ENCODE measurements at regions not wholly inside any gene's neighbourhood (a gene's known extent, or its start where the extent isn't known, plus 50 kb on each side); places are given as distances from the start of the nearest gene placed in this dataset.

DNA sequence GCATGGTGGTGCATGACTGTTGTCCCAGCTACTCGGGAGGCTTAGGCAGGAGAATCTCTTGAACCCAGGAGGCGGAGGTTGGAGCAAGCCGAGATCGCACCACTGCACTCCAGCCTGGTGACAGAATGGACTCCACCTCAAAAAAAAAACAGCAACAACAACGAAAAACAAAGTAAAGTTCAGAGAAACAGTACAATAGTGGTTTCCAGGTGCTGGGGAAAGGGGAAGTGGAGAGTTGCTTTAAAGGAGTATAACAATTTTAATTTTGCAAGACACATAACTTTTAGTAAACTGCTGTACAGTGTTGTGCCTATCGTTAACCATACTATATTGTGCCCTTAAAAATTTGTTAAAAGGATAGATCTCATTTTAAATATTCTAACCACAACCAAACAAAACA lies 662.7 kb upstream of the POT1 start:
- Histone ChIP-seq H3K9me3 (ENCODE audit: insufficient read depth, low read depth, low read length) (no peaks in the 10 kb centered on the region), H3K9ac (ENCODE audit: low read length) (no peak overlapping the region), H3K27ac (ENCODE audit: low read depth, low read length) (no peak overlapping the region), H3K4me3 (ENCODE audit: insufficient read depth, low read depth, low read length) (no peak overlapping the region), H2AFZ (ENCODE audit: low read depth, low read length) (no peak overlapping the region), H3K4me1 (ENCODE audit: insufficient read depth, low read length) (no peaks in the 10 kb centered on the region), H3K79me2 (ENCODE audit: insufficient read depth, low read length) (no peaks in the 10 kb centered on the region), H4K20me1 (ENCODE audit: insufficient read depth, low read length) (no peaks in the 10 kb centered on the region), H3K36me3 (ENCODE audit: insufficient read depth, low read length) (no peaks in the 10 kb centered on the region), H3K4me2 (ENCODE audit: low read length) (no peak overlapping the region), H3K27me3 (ENCODE audit: insufficient read depth, low read length) (no peaks in the 10 kb centered on the region)
- Mint-ChIP-seq H3K36me3 (ENCODE audit: low read depth, unreplicated experiment) (no peaks in the 10 kb centered on the region), H3K4me1 (ENCODE audit: low read depth, unreplicated experiment) (no peaks in the 10 kb centered on the region), H3K27me3 (ENCODE audit: low read depth, unreplicated experiment) (no peaks in the 10 kb centered on the region), H3K27ac (ENCODE audit: unreplicated experiment) (no peak overlapping the region), H3K4me3 (ENCODE audit: unreplicated experiment) (no peak overlapping the region), H3K9me3 (ENCODE audit: unreplicated experiment) (no peaks in the 10 kb centered on the region)
- DNase-seq (ENCODE audit: low read depth) (no peak), FAIRE-seq (no peak)
- no peak for TF ChIP-seq EZH2 (IDR thresholded peaks at IDR 0.05; ENCODE audit: insufficient read depth, low read length)
- TF ChIP-seq, protein P1, sequence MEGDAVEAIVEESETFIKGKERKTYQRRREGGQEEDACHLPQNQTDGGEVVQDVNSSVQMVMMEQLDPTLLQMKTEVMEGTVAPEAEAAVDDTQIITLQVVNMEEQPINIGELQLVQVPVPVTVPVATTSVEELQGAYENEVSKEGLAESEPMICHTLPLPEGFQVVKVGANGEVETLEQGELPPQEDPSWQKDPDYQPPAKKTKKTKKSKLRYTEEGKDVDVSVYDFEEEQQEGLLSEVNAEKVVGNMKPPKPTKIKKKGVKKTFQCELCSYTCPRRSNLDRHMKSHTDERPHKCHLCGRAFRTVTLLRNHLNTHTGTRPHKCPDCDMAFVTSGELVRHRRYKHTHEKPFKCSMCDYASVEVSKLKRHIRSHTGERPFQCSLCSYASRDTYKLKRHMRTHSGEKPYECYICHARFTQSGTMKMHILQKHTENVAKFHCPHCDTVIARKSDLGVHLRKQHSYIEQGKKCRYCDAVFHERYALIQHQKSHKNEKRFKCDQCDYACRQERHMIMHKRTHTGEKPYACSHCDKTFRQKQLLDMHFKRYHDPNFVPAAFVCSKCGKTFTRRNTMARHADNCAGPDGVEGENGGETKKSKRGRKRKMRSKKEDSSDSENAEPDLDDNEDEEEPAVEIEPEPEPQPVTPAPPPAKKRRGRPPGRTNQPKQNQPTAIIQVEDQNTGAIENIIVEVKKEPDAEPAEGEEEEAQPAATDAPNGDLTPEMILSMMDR (IDR thresholded peaks at IDR 0.05; ENCODE audit: insufficient read depth, low read depth, low read length) = no peak

DNA sequence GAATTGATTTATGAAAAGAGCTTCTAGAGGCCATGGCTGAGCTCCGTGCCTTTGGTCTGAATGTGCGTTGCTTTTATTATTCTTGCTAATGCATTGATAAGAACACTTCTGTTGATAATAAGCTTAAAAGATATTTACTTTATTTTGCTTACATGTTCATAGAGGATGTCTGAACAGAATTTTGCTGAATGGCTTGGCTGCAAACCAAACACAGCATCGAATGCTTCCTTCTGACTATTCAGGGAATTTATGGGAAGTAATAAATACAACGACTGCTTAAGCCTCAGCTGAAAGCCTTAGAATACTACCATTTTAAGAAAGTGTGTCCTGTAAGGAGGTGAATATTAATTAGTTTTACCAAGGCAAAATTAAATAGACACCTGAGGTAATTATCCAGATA lies 643.5 kb upstream of the POT1 start:
- H3K36me3 ChIP-seq (ENCODE audit: insufficient read depth, low read length) = no peaks in the 10 kb centered on the region
- no peak overlapping the region for H3K9ac ChIP-seq (ENCODE audit: low read length)

DNA sequence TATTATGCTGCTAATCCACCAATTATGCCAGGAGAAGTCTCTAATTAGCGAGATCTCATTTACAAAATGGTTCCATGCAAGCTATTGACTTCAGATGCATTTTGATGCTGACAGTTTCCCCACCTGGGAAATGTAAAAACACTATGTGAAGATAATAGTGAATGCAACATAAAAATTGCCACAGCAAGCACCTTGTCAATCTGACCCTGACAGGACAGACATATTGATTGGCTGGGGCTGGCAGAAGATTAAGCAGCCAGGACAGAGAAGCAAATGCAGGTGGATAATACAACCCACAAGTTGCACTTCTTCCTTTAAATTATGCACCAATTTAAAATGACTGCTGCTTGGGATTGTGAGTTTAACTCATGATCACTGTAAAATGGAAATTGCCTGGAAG lies 642.8 kb upstream of the POT1 start:
- H2AFZ ChIP-seq (ENCODE audit: low read depth, low read length) = no peak overlapping the region
- H3K4me2 ChIP-seq (ENCODE audit: low read length) = no peak overlapping the region
- H3K4me1 Mint-ChIP-seq (ENCODE audit: low read depth, unreplicated experiment) = no peaks in the 10 kb centered on the region
- H3K27ac ChIP-seq (ENCODE audit: low read depth, low read length) = no peak overlapping the region
- H3K36me3 Mint-ChIP-seq (ENCODE audit: low read depth, unreplicated experiment) = no peaks in the 10 kb centered on the region
- H3K36me3 ChIP-seq (ENCODE audit: insufficient read depth, low read length) = no peaks in the 10 kb centered on the region
- FAIRE-seq = no peak
- peaks cover 4% of the 10 kb centered on the region for H3K9me3 Mint-ChIP-seq (ENCODE audit: unreplicated experiment)
- H3K4me3 ChIP-seq (ENCODE audit: insufficient read depth, low read depth, low read length) = no peak overlapping the region
- H3K9me3 ChIP-seq (ENCODE audit: insufficient read depth, low read depth, low read length) = no peaks in the 10 kb centered on the region
- no peak overlapping the region for H3K27ac Mint-ChIP-seq (ENCODE audit: unreplicated experiment)
- no peak overlapping the region for H3K4me3 Mint-ChIP-seq (ENCODE audit: unreplicated experiment)
- H3K9ac ChIP-seq (ENCODE audit: low read length) = no peak overlapping the region
- H3K27me3 ChIP-seq (ENCODE audit: insufficient read depth, low read length) = no peaks in the 10 kb centered on the region
- DNase-seq (ENCODE audit: low read depth) = no peak
- H4K20me1 ChIP-seq (ENCODE audit: insufficient read depth, low read length) = no peaks in the 10 kb centered on the region
- H3K27me3 Mint-ChIP-seq (ENCODE audit: low read depth, unreplicated experiment) = no peaks in the 10 kb centered on the region
- no peaks in the 10 kb centered on the region for H3K79me2 ChIP-seq (ENCODE audit: insufficient read depth, low read length)
- H3K4me1 ChIP-seq (ENCODE audit: insufficient read depth, low read length) = no peaks in the 10 kb centered on the region
- TF ChIP-seq EZH2 (IDR thresholded peaks at IDR 0.05; ENCODE audit: insufficient read depth, low read length) = no peak
- TF ChIP-seq, protein P1 (IDR thresholded peaks at IDR 0.05; ENCODE audit: insufficient read depth, low read depth, low read length) = no peak

More for the DNA sequence above, 643.5 kb upstream of the POT1 start:
- Mint-ChIP-seq H3K9me3 (ENCODE audit: unreplicated experiment) (peaks cover 4% of the 10 kb centered on the region), H3K4me1 (ENCODE audit: low read depth, unreplicated experiment) (no peaks in the 10 kb centered on the region), H3K27ac (ENCODE audit: unreplicated experiment) (no peak overlapping the region), H3K36me3 (ENCODE audit: low read depth, unreplicated experiment) (no peaks in the 10 kb centered on the region), H3K27me3 (ENCODE audit: low read depth, unreplicated experiment) (no peaks in the 10 kb centered on the region), H3K4me3 (ENCODE audit: unreplicated experiment) (no peak overlapping the region)
- Histone ChIP-seq H3K4me3 (ENCODE audit: insufficient read depth, low read depth, low read length) (no peak overlapping the region), H4K20me1 (ENCODE audit: insufficient read depth, low read length) (no peaks in the 10 kb centered on the region), H3K79me2 (ENCODE audit: insufficient read depth, low read length) (no peaks in the 10 kb centered on the region), H3K4me2 (ENCODE audit: low read length) (no peak overlapping the region), H2AFZ (ENCODE audit: low read depth, low read length) (no peak overlapping the region), H3K27ac (ENCODE audit: low read depth, low read length) (no peak overlapping the region), H3K27me3 (ENCODE audit: insufficient read depth, low read length) (no peaks in the 10 kb centered on the region), H3K9me3 (ENCODE audit: insufficient read depth, low read depth, low read length) (no peaks in the 10 kb centered on the region), H3K4me1 (ENCODE audit: insufficient read depth, low read length) (no peaks in the 10 kb centered on the region)
- FAIRE-seq (no peak), DNase-seq (ENCODE audit: low read depth) (no peak)
- TF ChIP-seq, protein P1 (IDR thresholded peaks at IDR 0.05; ENCODE audit: insufficient read depth, low read depth, low read length) = no peak
- TF ChIP-seq EZH2 (IDR thresholded peaks at IDR 0.05; ENCODE audit: insufficient read depth, low read length) = no peak

Measured in astrocyte (in vitro differentiated cells and primary cell).